GM20000 (cell line): ENCODE measurements at regions not wholly inside any gene's neighbourhood (a gene's known extent, or its start where the extent isn't known, plus 50 kb on each side); places are given as distances from the start of the nearest gene placed in this dataset.
"Not testable (repeated sequence)": the region's sequence is repeated elsewhere in the genome, so short reads cannot be mapped to it uniquely, and the experiment has no call there.

ENCODE experiments used
- DNase-seq: peaks from one replicate; pipeline ENCODE4 v3.0.0; 2012; ENCODE audit warnings: low spot score
- CTCF ChIP-seq: IDR thresholded peaks from 2 replicates; pipeline ENCODE4 v1.5.1; 2012; ENCODE audit warnings: mild to moderate bottlenecking, control low read depth; ENCODE audit errors: extremely low read depth, missing control alignments

- no peak for DNase-seq
- TF ChIP-seq CTCF, result no peak
These were observed 205.9 kb upstream of the FAM47A start for GRCh38 chrX:34338046-34338445.

GRCh38 chrX:34335376-34335775, 203.3 kb upstream of the FAM47A start:
- DNase-seq, result not testable (repeated sequence)

- no peak for TF ChIP-seq CTCF
- no peak for DNase-seq
These were observed 200.2 kb upstream of the FAM47A start for GRCh38 chrX:34332334-34332733.

- TF ChIP-seq CTCF, result no peak
- no peak for DNase-seq
These were observed 193.3 kb upstream of the FAM47A start for GRCh38 chrX:34325460-34325859.

- not testable (repeated sequence) for DNase-seq
These were observed 188.3 kb upstream of the FAM47A start for GRCh38 chrX:34320424-34320823.

GRCh38 chrX:34300871-34301270, 168.8 kb upstream of the FAM47A start:
- DNase-seq, result peak; percentile 1

GRCh38 chrX:34299451-34299967, 167.4 kb upstream of the FAM47A start:
- DNase-seq, result no peak
- no peak for TF ChIP-seq CTCF

More at GRCh38 chrX:34300871-34301270, 168.8 kb upstream of the FAM47A start:
- TF ChIP-seq CTCF, result no peak

GRCh38 chrX:34294665-34295064, 162.6 kb upstream of the FAM47A start:
- no peak for DNase-seq
- no peak for TF ChIP-seq CTCF

GRCh38 chrX:34288782-34289181, 156.7 kb upstream of the FAM47A start:
- TF ChIP-seq CTCF, result no peak
- DNase-seq, result no peak
